ENCODE measurements at regions not wholly inside any gene's neighbourhood (a gene's known extent, or its start where the extent isn't known, plus 50 kb on each side); places are given as distances from the start of the nearest gene placed in this dataset.

GRCh38 chr21:38136201-38136600 is 120.6 kb upstream of the KCNJ15 start:
- TF ChIP-seq ARNT (IDR thresholded peaks at IDR 0.05), result no peak
- TF ChIP-seq FOXM1 (IDR thresholded peaks at IDR 0.05; ENCODE audit: borderline replicate concordance), result no peak
- TF ChIP-seq CTBP1 (IDR thresholded peaks at IDR 0.05; ENCODE audit: borderline replicate concordance), result no peak
- no peak for TF ChIP-seq NFRKB (IDR thresholded peaks at IDR 0.05)
- TF ChIP-seq SP1 (IDR thresholded peaks at IDR 0.05), result no peak
- no peak for TF ChIP-seq LEF1 (IDR thresholded peaks at IDR 0.05; ENCODE audit: borderline replicate concordance)
- TF ChIP-seq TARDBP (IDR thresholded peaks at IDR 0.05), result no peak
- no peak for TF ChIP-seq BHLHE40 (IDR thresholded peaks at IDR 0.05; ENCODE audit: borderline replicate concordance)
- no peak for TF ChIP-seq SUZ12 (IDR thresholded peaks at IDR 0.05)
- TF ChIP-seq FOXA1 (IDR thresholded peaks at IDR 0.05), result no peak
- TF ChIP-seq ELF4 (IDR thresholded peaks at IDR 0.05), result no peak
- no peak for TF ChIP-seq PKNOX1 (IDR thresholded peaks at IDR 0.05)
- no peak for TF ChIP-seq ZNF384 (IDR thresholded peaks at IDR 0.05)
